Cardiac muscle cell (in vitro differentiated cells and primary cell): ENCODE measurements at regions not wholly inside any gene's neighbourhood (a gene's known extent, or its start where the extent isn't known, plus 50 kb on each side); places are given as distances from the start of the nearest gene placed in this dataset.

Experiments
- DNase-seq, 2 donors: peaks; one replicate each; pipeline versions ENCODE4 v3.0.0 to v3.0.0-alpha.2; 2010 to 2017; ENCODE audit warnings: low read depth in 1 of 2, low spot score in 1 of 2
- H3K27ac ChIP-seq: fragments of 200-600 bp; sonication (generic); 2 replicates; pipeline ENCODE4 v1.5.1; 2016
- H3K27me3 ChIP-seq: fragments of 200-600 bp; sonication (generic); 2 replicates; pipeline ENCODE4 v1.6.0; 2016; ENCODE audit warnings: control low read depth
- H3K36me3 ChIP-seq: fragments of 200-600 bp; sonication (generic); 2 replicates; pipeline ENCODE4 v1.5.1; 2016; ENCODE audit warnings: control low read depth
- H3K4me1 ChIP-seq: fragments of 200-600 bp; sonication (generic); 2 replicates; pipeline ENCODE4 v1.8.1; 2017; ENCODE audit warnings: low read depth, mild to moderate bottlenecking, mixed run types
- H3K4me3 ChIP-seq: fragments of 200-600 bp; sonication (generic); 2 replicates; pipeline ENCODE4 v1.5.1; 2016; ENCODE audit warnings: mild to moderate bottlenecking
- H3K9me3 ChIP-seq: fragments of 200-600 bp; sonication (generic); 2 replicates; pipeline ENCODE4 v1.5.1; 2017; ENCODE audit warnings: low read depth, mild to moderate bottlenecking, control low read depth
- CTCF ChIP-seq: IDR thresholded peaks from 2 replicates; pipeline ENCODE4 v1.5.1; 2012; ENCODE audit warnings: low read depth, mild to moderate bottlenecking, low read length

- Histone ChIP-seq H3K27ac (no peak overlapping the region), H3K4me3 (no peak overlapping the region), H3K4me1 (peaks cover 19% of the 10 kb centered on the region), H3K27me3 (no peaks in the 10 kb centered on the region), H3K9me3 (no peaks in the 10 kb centered on the region), H3K36me3 (no peaks in the 10 kb centered on the region)
- no peak for DNase-seq
- no peak for TF ChIP-seq CTCF
Observed at GRCh38 chr2:45267062-45267792, 258.0 kb upstream of the SIX2 start.

GRCh38 chr2:45265336-45265735 lies 256.1 kb upstream of the SIX2 start:
- no peak overlapping the region for H3K27ac ChIP-seq
- no peak for DNase-seq
- no peak for TF ChIP-seq CTCF

GRCh38 chr2:45264227-45265225 lies 255.3 kb upstream of the SIX2 start:
- no peak for TF ChIP-seq CTCF
- H3K36me3 ChIP-seq = no peaks in the 10 kb centered on the region
- H3K27ac ChIP-seq = no peak overlapping the region
- H3K4me1 ChIP-seq = peaks cover 26% of the 10 kb centered on the region
- H3K9me3 ChIP-seq = no peaks in the 10 kb centered on the region
- no peak for DNase-seq
- no peak overlapping the region for H3K4me3 ChIP-seq
- no peaks in the 10 kb centered on the region for H3K27me3 ChIP-seq

More at GRCh38 chr2:45265336-45265735, 256.1 kb upstream of the SIX2 start:
- H3K4me3 ChIP-seq = no peak overlapping the region
- H3K9me3 ChIP-seq = no peaks in the 10 kb centered on the region
- no peaks in the 10 kb centered on the region for H3K36me3 ChIP-seq
- H3K4me1 ChIP-seq = peaks cover 31% of the 10 kb centered on the region
- no peaks in the 10 kb centered on the region for H3K27me3 ChIP-seq

- DNase-seq = no peak
- Histone ChIP-seq H3K36me3 (no peaks in the 10 kb centered on the region), H3K27me3 (no peaks in the 10 kb centered on the region), H3K9me3 (no peaks in the 10 kb centered on the region), H3K4me1 (peaks cover 16% of the 10 kb centered on the region), H3K4me3 (no peak overlapping the region), H3K27ac (no peak overlapping the region)
- TF ChIP-seq CTCF = no peak
Observed at GRCh38 chr2:45263147-45263546, 253.9 kb upstream of the SIX2 start.

- peak in 1 of 2 donors; percentile 60 for DNase-seq
- no peaks in the 10 kb centered on the region for H3K27me3 ChIP-seq
- H3K4me3 ChIP-seq = no peak overlapping the region
- H3K4me1 ChIP-seq = peaks cover 16% of the 10 kb centered on the region
- no peaks in the 10 kb centered on the region for H3K9me3 ChIP-seq
- H3K36me3 ChIP-seq = no peaks in the 10 kb centered on the region
- TF ChIP-seq CTCF = no peak
- H3K27ac ChIP-seq = no peak overlapping the region
Observed at GRCh38 chr2:45261746-45262145, 252.5 kb upstream of the SIX2 start.
